RWPE1 (cell line): ENCODE measurements at regions not wholly inside any gene's neighbourhood (a gene's known extent, or its start where the extent isn't known, plus 50 kb on each side); places are given as distances from the start of the nearest gene placed in this dataset.

ENCODE experiments used
- CTCF ChIA-PET: fragments of 350-600 bp; sonication (Branson Sonifier 250); formaldehyde crosslinking; extraction: SDS; loops from one replicate; lab custom pipeline; 2021; lab: Yijun Ruan, JAX
- POLR2A ChIA-PET: fragments of 400-600 bp; formaldehyde crosslinking; extraction: SDS; loops from one replicate; lab custom pipeline; 2020; ENCODE audit warnings: antibody characterized with exemption; ENCODE audit not compliant: low non-redundant PET; lab: Yijun Ruan, JAX
- DNase-seq: peaks from one replicate; pipeline ENCODE4 v3.0.0; 2012; ENCODE audit warnings: low spot score
- H3K27ac ChIP-seq: fragments of 450-650 bp; 2 replicates; pipeline ENCODE4 v1.5.1; 2017
- CTCF ChIP-seq: fragments of 450-650 bp; conservative IDR thresholded peaks from 2 replicates; pipeline ENCODE4 v1.5.1; 2017; ENCODE audit warnings: low read depth, mild to moderate bottlenecking

- no peak for TF ChIP-seq CTCF
- H3K27ac ChIP-seq: no peak overlapping the region
- no peak for DNase-seq
- CTCF ChIA-PET: no interaction called here
- POLR2A ChIA-PET: no interaction called here
Measured at GRCh38 chr2:237223201-237223861, 137.6 kb downstream of the COPS8 start.

GRCh38 chr2:237227190-237227589 is 141.5 kb downstream of the COPS8 start:
- TF ChIP-seq CTCF: no peak
- CTCF ChIA-PET: no interaction called here
- POLR2A ChIA-PET: no interaction called here
- no peak overlapping the region for H3K27ac ChIP-seq
- DNase-seq: no peak

- DNase-seq: peak; percentile 16
- ChIA-PET POLR2A (no interaction called here), CTCF (no interaction called here)
- TF ChIP-seq CTCF: no peak
- H3K27ac ChIP-seq: no peak overlapping the region
Measured at GRCh38 chr2:237227592-237228280, 142.0 kb downstream of the COPS8 start.

- no peak for DNase-seq
- H3K27ac ChIP-seq: no peak overlapping the region
- ChIA-PET CTCF (no interaction called here), POLR2A (no interaction called here)
- TF ChIP-seq CTCF: no peak
Measured at GRCh38 chr2:237228281-237228625, 142.6 kb downstream of the COPS8 start.

GRCh38 chr2:237229905-237230304 is 144.2 kb downstream of the COPS8 start:
- ChIA-PET POLR2A (no interaction called here), CTCF (interaction anchor here (0.8 kb wide), 1 partner anchor 181 kb away, joined by 3 read pairs; no protein-coding TSS in a partner anchor)
- no peak for TF ChIP-seq CTCF
- no peak for DNase-seq
- no peak overlapping the region for H3K27ac ChIP-seq

GRCh38 chr2:237230355-237230754 is 144.7 kb downstream of the COPS8 start:
- H3K27ac ChIP-seq: no peak overlapping the region
- DNase-seq: no peak
- ChIA-PET POLR2A (no interaction called here), CTCF (interaction anchor here (0.8 kb wide), 1 partner anchor 180 kb away, joined by 3 read pairs; no protein-coding TSS in a partner anchor)
- TF ChIP-seq CTCF: no peak
